ENCODE measurements at regions not wholly inside any gene's neighbourhood (a gene's known extent, or its start where the extent isn't known, plus 50 kb on each side); places are given as distances from the start of the nearest gene placed in this dataset.

DNA sequence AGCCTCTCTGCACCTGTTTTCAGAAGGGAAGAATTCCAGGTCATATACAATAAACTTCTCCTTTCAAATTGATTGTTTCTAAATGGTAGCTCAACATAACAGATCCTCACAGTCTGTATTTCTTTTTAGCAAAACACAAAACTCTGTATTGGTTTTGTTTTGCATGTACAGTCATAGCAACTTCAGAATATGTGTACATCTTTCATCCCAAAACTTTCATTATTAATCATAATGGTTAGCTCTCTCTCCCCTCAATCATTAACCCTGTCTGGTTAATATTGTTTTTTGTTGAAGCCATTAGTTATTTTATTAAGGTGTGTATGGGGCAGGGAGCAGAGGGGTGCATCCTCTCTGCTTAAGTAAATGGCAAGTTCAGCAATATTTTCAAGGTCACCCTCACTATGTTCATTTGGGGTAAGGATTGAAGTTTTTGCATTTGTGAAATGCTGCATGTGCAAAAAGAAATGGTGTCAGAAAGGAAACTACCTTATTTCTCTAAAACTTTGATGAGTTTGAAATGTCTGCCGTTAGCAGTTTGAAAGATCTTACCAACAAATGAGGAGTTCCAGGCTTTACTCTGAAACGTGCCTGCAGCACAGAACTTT is 136.8 kb upstream of the BTBD3 start:
- DNase-seq (ENCODE audit: low spot score) = no peak

DNA sequence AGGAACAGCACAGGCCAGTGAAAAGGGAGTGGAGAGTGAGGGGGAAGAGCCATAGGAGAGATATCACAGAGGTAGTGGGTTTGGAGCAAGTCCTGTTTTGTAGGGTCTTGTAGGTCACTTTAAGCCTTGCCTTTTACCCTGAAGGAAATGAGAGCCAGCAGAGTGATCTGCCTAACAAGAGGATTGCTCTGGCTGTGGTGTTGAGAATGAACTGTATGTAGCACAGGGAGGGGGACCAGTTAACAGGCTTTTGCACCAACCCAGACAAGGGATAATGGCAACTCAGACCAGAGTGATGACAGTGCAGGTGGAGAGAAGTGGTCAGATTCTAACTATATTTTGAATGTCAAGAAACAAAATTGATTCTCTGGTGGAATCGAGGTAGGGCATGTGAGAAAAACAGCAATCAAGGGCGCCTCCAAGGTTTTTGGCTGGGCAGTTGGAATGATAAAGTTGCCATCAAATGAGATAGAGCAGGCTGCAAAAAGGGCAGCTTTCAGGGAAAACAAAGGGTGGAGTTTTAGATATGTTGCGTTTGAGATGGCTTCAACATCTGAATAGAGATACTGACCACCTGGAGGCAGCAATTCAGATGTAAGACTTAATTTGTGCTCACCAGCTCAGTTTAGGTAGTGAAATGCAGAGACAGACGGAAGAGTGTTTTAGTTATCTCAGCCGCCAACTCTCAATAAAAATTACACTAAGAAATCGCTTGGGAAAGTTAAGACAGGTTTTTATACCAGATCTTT is 134.4 kb upstream of the BTBD3 start:
- no peak for DNase-seq (ENCODE audit: low spot score)

DNA sequence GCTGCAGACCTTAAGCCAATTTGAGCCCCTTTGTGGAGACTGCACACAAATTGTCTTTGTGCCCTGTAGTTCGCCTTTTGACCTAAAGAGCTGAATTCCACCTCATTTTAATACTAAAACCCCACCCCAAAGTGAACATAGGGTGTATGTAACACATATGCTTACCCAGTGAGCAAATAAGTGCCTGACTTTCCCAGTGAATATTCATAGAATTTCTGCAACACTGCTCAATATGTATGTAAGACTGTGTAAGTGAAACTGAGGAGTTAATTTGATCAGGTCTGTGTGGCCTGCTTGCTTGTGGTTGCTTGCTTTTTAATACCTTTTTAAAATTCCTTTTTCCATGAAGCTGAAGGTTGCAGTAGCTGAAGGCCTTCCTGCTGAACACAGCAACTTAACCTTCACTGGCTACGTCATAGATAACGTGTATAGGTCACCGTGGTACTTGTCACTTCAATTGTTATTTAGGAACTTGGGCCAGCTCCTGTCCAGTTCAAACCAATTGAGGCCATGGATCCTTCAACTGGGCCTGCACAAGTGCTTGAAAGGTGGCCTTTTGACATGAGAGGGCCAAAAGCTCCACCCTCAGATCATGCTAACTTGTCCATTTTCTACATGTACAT is 131.7 kb upstream of the BTBD3 start:
- DNase-seq (ENCODE audit: low spot score) = no peak

DNA sequence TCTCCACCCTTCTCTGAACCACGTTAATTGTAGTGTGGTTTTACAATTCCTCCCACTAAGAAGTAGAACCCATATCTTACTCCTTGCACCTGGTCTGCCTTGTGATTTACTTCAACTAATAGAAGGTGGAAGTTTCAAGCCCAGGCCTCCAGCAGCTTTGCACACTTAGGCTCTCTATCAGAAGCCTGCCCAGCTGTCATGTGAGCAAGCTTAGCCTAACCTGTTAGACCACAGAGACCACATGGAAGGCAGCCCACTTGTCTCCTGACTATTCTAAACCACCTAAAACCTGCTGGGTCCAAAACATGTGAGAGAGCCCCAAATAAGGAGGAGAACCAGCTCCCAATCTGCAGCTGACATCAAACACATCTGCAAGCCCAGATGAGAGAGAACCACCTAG is 127.6 kb upstream of the BTBD3 start:
- DNase-seq (ENCODE audit: low spot score) = no peak

DNA sequence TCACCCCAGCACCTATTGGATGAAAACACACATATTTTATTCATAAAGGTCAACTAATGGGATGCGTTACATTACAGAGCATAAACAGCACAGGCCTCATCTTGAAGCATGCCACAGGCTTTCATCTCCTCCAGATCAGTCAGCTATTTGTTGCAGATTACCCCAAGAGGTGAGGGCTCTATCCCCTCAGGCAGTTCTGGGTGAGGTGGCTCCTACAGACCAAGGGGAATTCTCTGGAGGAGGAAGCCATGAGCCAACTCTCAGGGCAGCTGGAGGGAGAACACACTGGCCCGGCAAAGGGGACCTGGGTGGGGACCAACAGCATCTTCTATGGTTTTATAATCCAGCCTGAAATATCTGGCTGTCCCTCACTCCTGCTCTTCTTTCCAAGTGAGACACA is 126.4 kb upstream of the BTBD3 start:
- DNase-seq (ENCODE audit: low spot score) = no peak

DNA sequence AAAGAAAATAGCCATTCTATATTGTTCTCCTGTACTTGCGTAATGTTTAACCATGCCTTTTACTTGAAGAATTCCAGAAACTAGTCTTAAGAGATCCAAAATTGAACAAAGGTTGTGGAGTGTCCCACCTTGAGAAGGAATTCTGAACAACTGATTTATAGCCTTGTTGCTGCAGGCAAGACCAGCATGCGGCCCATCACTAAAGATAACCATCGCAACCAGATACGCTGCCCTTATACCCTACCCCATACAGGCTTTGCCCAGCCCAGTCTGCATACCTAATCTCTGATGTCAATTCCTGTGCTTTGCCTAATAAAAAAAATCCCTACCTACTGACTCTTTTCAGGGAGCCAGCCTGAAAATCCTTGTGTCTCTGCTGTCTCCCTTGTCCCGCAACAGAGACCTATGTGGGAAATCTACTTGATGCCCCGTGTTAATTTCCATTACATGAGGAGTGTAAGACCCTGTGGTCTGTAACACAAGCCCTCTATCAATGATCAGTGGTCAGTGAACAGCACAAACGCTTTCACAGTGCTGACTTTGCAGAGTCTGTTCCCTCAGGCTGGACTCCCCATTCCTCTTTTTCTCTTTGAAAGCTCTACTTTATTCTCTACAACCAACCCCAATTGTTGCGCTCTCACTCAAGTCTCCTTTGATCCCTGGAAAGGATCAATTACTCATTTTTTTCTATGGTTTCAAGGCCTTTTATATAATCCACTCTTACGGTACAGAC is 125.7 kb upstream of the BTBD3 start:
- DNase-seq (ENCODE audit: low spot score) = no peak

DNA sequence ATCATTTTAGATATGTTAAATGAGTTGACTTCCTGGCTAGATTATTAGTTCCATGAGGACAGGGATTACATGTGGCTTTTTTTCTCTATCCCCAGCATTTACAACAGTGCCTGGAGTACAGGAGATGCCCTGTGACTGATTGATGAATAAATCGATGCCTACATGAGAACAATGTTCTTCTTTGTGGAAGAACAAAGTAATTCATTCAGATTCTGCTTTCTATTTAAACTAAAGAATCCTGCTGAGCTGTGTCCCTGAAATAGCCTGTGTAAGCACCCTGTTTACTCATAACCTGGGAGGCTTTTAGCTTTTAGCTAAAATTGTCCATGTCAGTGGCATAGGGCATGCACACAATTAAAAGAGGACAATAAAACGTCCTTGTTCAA is 125.1 kb upstream of the BTBD3 start:
- DNase-seq (ENCODE audit: low spot score) = no peak

DNA sequence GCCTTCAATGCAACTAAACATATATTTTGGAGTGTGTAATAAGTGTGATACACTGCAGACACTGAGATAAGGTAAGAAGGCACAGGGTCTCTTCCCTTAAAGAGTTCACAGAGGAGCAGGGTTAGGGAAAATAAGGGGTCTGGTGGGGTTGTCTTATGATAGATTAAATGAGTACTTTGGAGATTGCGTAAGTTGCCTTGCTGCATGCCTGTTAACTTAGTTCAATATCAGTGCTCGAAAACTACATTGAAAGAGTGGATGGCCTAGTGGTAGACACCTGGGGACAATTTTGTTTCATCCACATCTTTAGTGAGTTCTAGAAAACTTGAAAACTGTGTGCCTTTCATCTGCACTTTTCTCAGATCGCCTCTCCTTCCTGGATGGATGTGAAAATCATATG is 123.2 kb upstream of the BTBD3 start:
- DNase-seq (ENCODE audit: low spot score) = no peak

DNA sequence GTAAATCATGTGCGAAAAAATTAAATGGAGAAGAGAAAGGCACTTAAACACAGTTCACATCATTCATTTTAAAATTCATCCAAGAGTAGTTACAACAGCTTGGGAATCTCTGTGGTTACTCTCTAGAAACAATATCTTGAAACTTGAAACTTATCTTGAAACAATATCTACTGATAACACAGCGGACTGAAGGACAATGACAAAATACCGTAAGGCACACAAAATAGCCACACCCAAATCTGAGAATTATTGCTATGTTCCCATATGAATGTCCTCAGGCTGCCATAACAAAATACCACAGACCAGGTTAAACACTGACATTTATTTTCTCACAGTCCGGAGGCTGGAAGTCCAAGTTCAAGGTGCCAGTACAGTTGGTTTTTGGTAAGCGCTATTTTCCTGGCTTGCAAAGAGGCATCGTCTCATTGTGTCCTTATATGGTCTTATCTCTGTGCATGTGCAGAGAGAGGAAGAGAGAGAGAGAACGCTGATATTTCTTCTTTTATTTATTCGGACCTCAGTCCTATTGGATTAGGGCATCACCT is 122.5 kb upstream of the BTBD3 start:
- DNase-seq (ENCODE audit: low spot score) = no peak

DNA sequence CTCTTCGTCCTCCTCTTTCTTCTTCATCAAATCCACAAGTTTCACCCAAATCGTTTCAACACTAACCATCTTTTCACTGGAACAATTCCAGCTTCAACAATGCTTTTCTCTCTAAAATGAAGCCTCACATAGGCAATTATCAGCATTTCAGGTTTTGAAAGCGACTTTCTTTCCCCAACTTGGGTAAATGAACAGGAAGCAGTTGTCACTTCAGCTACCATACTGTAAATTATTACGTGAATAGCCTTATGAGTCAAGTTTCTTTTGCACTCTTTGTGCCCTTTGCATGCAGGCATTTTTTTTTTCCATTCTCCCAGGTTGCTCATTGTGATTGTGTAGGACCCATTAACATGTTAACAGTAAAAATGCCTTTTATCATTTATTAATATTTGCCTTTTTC is 121.7 kb upstream of the BTBD3 start:
- no peak for DNase-seq (ENCODE audit: low spot score)

DNA sequence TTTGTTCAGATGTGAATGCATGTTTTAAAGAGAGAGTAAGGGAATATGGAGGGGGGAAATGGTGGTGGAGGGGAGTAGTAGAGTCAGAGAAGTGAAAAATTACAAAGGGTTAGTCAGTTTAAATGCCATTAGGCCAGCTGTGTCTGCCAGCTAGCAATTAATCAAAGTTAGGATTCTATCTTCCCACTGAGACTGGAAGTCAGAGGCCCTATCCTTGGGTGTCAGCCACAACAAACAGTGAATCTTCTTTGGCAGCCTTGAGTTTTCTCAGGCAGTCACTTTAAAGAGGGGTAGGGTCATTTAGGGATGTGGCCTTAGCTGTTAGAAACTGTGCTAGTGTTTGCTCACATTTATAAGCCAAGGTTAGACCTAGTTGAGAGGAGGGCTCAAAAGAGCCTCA is 120.5 kb upstream of the BTBD3 start:
- DNase-seq (ENCODE audit: low spot score) = no peak

DNA sequence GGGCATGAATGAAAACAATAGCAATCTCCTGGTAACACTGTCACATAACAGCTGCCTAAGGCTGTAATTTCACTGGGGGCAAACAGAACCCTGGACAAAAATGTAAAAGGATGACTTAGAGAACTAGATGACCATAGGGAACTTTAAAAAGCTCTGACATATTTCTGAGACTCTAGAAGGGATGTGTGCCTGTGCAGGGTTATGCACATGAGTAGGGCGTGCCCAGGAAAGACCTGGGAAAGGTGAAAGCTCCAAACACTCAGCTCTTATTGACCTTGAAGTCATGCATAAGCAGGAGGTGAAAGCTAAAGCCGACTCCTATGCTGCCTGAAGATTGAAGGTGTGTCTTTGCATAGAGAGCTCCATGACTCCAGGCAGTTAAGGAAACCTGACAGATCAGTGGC is 118.4 kb upstream of the BTBD3 start:
- no peak for DNase-seq (ENCODE audit: low spot score)

DNA sequence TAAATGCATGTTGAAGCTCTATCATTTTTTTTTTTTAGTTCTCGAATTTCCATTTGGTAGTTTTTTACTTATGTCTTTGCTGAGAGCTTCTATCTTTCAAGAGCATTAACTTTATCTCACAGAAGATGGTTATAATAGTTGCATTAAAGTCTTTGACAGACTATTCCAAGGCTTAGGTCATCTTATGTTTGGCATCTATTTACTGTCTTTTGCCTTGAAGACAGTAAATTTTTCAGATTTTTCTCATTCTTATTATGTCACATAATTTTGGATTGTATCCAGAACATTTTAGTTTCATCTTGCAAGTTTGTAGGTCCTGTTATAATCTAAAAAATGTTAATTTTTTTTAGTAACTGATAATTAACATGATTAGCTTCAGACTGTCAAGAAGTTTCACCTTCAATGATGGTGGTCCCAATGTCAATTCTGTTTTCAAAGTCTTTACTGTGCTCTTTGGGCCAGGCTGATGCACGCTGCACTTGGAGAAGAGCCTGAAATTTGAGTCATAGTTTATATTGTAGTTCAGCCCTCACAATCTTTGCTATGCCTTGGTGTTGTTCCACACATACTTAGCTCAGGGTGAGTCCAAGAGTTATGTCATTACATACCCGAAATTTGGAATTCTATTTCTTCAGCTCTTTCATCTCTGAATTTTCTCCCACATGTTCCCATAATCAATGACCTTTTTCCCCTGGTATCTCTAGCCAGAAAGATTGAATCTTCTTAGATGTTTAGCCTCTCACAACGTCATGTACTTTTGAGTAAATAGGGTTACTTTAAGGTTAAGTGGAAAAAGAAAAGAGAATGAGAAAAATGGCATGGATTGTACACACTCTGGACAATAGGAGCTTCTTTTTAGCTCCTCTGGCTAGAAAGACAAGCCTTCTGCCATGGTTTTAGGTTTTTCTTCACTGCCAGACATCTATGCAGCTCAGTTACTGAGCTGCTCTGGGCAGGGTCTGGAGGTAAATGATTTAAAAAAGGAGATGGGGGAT is 110.3 kb upstream of the BTBD3 start:
- no peak for DNase-seq (ENCODE audit: low spot score)

DNA sequence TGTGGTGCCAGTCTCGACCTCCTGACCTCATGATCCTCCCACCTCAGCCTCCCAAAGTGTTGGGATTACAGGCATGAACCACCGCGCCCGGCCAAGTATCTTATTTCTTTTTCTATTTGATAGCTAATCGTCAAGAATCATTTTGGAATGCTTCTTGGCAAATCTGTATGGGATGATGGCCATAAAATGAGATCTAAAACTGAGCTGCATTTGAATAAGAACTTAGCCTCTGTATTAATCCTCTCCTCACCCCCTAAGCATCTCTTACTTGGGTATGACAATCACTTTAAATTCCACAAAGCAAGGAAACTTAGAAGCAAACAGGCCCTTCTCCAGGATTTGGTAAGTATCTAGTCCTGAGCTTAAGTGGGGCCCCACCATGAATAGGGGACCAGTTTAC is 108.9 kb upstream of the BTBD3 start:
- no peak for DNase-seq (ENCODE audit: low spot score)

DNA sequence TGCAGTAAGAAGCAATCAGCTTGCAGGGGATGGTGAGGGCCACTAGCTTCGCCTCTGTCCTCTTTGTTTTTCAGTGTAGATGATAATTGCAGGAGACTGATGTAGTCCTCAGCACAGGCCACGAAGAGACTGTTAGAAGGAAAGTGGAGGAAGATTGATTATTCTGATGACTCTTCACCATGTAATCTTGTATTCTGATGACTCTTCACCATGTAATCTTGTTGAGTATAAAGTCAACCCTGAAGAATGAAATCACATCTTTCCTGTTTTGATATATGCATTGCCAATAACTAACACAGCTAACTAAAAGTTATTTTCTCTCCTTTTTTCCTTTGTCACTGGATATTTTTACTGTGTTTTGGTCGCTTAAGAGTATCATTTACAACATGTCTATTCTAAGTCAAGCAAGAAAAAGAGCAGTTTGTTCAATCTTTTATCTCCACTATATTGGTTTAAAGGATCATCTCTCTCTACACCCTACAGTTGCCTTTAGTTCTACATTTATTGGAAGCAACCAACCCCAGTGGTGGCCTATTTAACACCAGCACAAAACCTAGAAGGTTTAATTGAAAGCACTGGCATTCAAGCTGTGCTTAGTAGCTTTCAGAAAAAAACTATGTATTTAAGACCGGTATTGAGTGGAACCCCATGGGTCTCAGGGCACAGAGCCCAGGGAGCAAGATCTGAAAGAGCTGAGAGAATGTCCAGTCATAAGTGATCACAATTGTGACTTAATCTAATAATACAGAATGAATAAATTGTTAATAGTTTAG is 107.2 kb upstream of the BTBD3 start:
- no peak for DNase-seq (ENCODE audit: low spot score)

DNA sequence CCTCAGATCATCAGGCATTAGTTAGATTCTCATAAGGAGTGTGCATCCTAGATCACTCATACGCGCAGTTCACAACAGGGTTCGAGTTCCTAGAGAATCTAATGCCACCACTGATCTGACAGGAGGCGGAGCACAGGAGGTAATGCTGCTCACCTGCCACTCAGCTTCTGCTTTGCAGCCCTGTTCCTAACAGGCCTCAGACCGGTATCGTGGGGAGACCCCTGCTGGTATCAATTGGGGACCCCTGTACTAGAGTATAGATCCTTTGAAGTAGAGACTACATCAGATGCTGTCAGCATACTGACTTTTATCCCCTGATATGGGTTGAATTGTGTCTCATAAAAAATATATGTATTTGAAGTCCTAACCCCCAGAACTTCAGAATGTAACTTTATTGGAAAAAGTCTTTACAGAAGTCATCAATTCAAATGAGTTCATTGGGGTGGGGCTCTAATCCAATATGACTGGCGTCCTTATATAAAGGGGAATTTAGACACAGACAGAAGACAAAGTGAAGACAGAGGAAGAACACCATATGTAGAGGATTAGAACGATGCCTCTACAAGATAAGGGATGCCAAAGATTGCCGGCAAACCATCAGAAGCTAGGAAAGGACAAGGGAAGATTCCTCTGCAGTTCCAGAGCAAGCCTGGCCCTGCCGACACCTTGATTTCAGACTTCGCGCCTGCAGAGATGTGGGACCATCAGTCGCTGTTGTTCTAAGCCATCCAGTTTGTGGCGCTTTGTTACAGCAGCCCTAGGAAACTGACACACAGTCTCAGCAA is 104.4 kb upstream of the BTBD3 start:
- DNase-seq (ENCODE audit: low spot score) = no peak

DNA sequence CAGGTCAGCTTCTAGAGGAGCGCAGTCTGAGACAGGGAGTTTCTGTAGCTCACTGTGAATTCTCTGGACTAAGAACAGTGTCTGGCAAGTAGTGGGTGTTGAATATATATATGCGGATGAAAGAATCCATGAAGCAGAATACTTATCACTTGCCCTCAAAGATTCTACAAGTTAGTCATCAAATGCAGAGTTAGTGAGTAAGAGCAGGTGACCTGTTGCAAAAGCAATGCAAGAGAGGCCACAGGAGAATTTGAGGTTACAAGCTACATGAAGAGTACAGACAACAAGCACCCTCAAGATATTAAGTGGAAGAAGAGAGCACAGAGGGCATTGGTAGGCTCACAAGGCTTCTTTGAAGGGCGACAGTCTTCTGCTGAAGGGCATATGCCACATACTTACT is 103.4 kb upstream of the BTBD3 start:
- no peak for DNase-seq (ENCODE audit: low spot score)

DNA sequence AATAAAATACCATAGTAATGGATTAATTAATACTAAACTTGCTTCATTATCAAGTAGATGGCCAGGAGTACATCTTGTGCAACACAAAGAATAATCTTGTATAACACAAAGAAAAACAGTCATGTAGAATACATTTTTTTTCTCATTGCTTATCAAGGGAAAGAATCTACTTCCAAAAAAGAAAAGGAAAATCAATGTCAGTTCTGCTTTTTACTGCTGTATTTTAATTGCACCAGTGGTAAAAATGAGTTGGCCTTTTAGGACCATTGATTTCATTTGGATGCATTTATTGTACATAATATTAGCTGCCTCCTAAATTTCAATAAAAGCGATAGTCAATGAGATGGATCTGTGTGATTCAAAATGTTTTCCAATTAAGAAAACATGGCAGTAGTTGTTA is 96.9 kb upstream of the BTBD3 start:
- no peak for DNase-seq (ENCODE audit: low spot score)

DNA sequence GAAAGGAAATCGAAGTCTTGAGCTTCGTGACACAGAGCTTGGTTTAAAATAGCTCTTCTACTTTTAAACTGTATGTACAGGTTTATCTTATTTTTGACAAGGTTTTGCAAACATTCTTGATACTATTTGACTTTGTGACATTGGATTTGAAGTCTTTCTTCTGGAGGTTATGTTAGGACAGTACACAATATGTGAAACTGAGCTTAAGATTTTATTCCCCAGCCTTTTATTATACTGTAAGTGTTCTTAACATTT is 95.2 kb upstream of the BTBD3 start:
- DNase-seq (ENCODE audit: low spot score) = no peak

DNA sequence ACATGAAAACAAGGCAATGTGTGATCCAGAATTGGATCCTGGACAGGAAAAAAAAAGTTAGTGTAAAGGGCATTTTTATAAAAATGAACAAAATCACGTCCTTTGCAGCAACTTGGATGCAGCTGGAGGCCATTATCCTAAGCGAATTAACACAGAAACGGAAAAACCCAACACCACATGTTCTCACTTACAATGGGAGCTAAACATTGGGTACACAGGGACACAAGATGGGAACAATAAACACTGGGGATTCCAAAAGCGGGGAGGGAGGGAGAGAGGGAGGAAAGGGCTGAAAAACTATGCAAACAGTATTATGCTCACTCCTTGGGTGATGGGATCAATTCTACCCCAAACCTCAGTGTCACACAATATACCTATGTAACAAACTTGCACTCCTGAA is 91.4 kb upstream of the BTBD3 start:
- DNase-seq (ENCODE audit: low spot score) = no peak

All from putamen (tissue), 1 donor.